GM15510 (cell line): ENCODE measurements at regions not wholly inside any gene's neighbourhood (a gene's known extent, or its start where the extent isn't known, plus 50 kb on each side); places are given as distances from the start of the nearest gene placed in this dataset.

ENCODE experiments used
- POLR2A ChIP-seq: IDR thresholded peaks from 3 replicates; pipeline ENCODE4 v1.6.1; 2011; ENCODE audit warnings: borderline replicate concordance; ENCODE audit not compliant: insufficient read length; ENCODE audit errors: extremely low read depth

DNA sequence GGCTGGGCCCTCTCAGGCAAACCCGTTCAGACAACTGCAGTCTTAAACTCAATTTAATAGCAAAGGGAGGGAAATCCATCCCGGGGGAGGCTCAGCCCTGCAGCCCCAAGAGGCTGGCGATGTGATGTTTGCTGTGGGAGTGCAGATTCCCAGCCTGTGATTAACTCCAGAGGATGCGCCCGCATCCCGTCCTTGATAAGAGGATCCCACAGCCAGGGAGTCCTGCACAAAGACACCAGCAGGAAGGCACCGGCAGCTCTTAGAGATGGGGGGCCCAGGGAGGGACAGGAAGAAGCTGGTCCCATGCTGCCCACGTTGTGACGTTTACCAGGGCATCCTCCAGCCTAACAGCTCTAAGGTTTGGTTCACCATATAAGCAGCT is 64.7 kb downstream of the MRPL36 start:
- no peak for TF ChIP-seq POLR2A

- TF ChIP-seq POLR2A = no peak
Observed at GRCh38 chr5:1734271-1734907, 65.2 kb downstream of the MRPL36 start.

DNA sequence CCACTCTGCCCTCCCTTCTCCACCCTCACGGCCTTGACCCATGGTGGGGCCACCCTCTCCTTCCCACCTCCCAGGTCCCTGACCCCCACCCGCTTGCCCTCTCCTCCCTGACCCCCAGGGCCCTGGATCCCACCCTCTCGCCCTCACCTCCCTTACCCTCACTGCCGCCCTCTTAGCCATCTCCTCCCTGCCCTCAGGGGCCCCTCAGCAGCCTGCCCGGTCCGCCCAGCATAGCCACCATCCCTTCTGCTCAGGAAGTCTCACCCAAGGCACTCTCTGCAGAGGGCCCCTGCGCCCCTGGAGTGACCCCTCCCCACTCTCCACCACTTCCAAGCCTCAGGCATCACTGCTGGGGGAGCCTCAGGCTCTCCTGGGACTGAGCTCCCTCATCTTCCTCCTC is 66.3 kb downstream of the MRPL36 start:
- TF ChIP-seq POLR2A = no peak

DNA sequence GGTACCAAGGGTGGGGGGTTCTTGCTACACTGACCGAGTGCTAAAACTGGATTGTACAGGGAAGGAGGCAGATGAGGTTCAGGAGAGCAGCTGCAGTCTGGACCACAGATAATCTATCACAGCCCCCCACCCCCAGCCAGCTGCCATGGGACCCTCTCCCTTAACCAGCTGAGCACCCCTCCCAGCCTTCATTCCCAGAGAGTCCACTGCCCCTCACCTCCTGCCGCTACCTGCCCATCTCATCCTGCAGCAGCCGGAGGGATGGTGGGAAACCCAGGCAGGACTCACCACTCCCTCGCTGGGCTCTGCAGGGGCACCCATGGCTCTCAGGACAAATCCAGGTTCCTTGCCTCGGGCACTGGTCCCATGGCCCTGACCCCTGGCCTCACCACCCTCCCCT is 66.7 kb downstream of the MRPL36 start:
- no peak for TF ChIP-seq POLR2A

DNA sequence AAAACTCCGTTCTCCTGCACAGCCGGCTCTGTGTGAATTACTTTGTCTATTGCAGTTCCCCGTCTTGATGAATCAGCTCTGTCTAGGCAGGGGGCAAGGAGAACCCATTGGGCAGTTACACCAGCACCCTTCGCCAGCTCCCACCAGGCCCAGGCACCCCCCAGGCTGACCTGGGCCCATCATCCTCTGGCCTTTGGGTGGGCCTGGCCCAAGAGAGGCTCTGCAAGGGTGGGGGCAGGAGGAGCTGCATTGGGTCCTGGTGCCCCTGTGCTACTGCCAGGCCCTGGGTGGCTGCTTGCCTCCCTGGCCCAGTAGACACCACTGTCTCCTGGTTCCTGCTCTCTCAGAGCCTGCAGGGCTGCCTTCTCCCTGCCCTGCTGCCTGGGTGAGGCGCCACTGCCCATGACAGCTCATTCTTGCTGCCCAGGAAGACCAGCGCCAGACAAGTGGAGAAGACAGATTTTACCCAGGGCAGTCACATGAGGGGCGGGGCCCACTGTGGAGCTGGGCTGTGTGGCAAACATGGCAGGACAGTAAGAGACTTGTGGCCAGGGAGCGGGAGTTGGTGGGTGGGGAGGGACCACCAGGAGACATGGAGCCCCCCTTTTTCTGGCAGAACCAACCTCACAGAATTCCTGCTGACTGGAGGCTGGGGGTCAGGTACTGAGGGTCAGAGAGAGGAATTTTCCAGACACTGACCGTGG is 67.2 kb downstream of the MRPL36 start:
- TF ChIP-seq POLR2A = no peak

DNA sequence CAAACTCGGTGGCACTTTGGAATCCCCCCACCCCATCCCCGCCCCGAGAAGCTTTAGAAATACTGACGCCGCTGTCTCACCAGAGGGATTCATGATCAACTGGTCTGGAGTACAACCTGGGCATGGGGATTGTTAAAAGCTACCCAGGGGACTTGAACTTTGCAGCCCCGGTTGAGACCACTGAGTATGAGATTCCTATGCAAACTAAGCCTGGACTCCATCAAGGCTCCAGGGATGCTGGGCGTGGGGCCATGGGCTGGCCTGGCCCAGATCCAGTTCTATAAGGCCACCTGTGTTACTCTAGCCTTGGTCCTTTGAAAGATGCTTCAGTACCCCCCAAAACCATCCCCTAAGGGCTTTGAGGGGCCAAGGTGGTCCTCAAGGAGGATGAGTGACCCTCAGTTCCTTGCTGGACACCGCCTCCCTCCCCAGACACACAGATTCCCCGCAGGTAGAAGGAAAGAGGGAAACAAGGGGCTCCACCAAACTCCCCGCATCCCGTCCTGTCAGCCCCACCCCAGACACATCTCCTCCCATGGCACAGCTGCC is 68.5 kb downstream of the MRPL36 start:
- no peak for TF ChIP-seq POLR2A

DNA sequence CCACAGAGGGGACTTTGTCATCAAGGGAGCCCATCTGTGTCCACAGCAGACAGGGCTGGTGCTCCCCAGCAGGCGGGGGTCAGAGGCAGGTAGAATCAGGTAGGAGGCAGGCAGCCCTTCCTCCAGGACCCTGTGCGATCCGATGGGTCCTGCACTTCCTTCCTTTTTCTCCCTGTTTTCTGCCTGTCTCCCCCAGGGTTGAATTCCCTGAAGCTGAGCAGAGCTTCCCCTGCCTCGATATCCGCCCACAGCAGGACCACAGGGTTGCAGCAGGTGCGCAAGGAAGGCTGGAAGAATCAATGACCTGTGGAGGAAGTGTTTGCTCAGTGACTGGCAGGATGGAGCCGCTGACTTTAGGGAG is 69.2 kb downstream of the MRPL36 start:
- TF ChIP-seq POLR2A = no peak

GRCh38 chr5:1729641-1730486 is 69.8 kb downstream of the MRPL36 start:
- TF ChIP-seq POLR2A = no peak

GRCh38 chr5:1728846-1729245 is 70.8 kb downstream of the MRPL36 start:
- TF ChIP-seq POLR2A = no peak

DNA sequence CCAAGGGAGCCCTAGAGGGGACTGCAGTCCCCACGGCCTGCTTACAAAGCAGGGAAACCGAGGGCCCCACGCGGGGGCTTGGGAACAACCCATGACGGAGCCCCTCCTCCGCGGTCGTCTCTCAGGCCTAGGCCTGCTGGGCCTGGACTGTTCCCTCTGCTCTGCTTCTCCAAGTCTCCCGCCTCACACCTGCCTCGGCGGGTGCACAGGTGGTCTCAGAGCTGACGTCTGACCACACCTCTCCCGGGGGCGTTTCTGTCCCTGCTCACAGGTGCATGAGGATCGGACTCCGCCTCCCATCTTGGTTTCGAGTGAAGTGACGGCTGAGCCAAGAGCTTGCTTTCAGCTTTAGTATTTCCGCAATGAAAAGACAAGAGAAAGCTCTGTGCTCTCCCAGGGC is 72.1 kb downstream of the MRPL36 start:
- no peak for TF ChIP-seq POLR2A

- TF ChIP-seq POLR2A = no peak
Observed at GRCh38 chr5:1726956-1727355, 72.7 kb downstream of the MRPL36 start.

DNA sequence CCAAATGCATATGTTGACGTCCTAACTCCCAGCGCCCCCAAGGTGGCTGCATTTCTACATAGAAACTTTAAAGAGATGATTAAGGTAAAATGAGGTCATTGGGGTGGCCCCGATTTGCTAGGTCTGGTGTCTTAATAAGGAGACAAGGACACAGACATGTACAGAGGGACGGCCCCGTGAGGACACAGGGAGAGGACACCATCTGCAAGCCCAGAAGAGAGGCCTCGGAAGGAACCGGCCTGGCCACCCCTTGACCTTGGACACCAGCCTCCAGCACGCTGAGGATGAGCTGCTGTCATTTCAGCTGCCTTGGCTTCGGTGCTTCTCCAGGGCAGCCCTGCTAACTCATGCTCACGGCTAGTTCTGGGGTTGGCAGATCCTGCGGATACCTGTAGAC is 73.2 kb downstream of the MRPL36 start:
- TF ChIP-seq POLR2A = no peak

GRCh38 chr5:1725641-1726468 is 73.8 kb downstream of the MRPL36 start:
- no peak for TF ChIP-seq POLR2A

DNA sequence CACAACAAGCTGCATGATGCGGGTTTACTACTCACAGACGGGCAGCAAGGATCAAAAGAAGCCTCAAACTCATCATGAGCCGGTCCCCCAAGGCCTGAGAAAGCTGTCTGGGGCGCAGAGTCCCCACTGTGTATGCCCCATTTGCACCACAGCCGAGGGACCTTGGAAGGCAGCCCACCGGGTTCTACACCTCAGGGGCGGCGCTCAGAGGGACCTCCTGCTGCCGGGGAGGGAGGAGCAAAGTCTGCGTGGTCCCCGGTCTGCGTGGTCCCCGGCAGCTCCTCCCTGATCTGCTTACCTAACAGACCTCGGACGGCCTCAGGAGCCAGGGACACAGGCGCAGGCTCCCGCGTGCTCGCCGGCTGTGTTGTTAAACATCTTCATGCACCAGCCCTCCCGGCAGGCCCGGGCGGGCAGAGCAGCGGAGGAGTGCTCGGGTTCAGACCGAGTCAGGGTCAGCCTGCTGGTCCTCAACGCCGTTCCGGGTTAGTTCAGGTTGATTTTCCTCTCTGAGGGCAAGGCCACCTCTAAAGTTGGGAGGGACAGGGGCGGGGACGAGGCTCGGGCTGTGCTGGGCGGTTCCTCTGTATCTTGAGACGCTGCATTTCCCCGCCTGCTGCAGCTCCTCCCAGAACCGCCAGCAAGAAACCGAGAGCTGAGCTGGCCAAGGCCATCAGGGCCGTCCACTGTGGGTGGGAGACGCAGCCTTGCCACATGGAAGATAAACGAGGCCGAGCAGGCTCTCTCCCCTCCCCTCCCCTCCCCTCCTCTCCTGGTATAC is 74.6 kb downstream of the MRPL36 start:
- TF ChIP-seq POLR2A = no peak
